H1 (cell line): ENCODE measurements at regions not wholly inside any gene's neighbourhood (a gene's known extent, or its start where the extent isn't known, plus 50 kb on each side); places are given as distances from the start of the nearest gene placed in this dataset.

ENCODE experiments used
- CTCF ChIP-seq, 3 experiments: IDR thresholded peaks; 1 replicate in 2 of 3; 2 replicates in 1 of 3; pipeline versions ENCODE4 v1.5.1 to v1.6.1; 2011; ENCODE audit warnings: low read length in 3 of 3, mild to moderate bottlenecking in 3 of 3, inconsistent platforms in 2 of 3, low read depth in 1 of 3, moderate library complexity in 1 of 3; ENCODE audit not compliant: insufficient read depth in 1 of 3; ENCODE audit errors: control extremely low read depth in 1 of 3
- JUN ChIP-seq: IDR thresholded peaks from 2 replicates; pipeline ENCODE4 v1.6.1; 2011; ENCODE audit warnings: low read depth, mild to moderate bottlenecking, improper control_type of control experiment, low read length

GRCh38 chr22:48154943-48155240 lies 1392.4 kb downstream of the TBC1D22A start (continued):
- TF ChIP-seq CTCF (IDR thresholded peaks at IDR 0.05; ENCODE audit: control extremely low read depth in 1 of 3, insufficient read depth in 1 of 3, low read depth in 1 of 3, low read length in 3 of 3) (no peak), JUN (no peak)
